ENCODE measurements at regions not wholly inside any gene's neighbourhood (a gene's known extent, or its start where the extent isn't known, plus 50 kb on each side); places are given as distances from the start of the nearest gene placed in this dataset.
"Not testable (repeated sequence)": the region's sequence is repeated elsewhere in the genome, so short reads cannot be mapped to it uniquely, and the experiment has no call there.

GRCh38 chr10:63795094-63795860 lies 274.1 kb downstream of the REEP3 start:
- no peak for DNase-seq

- no peak for DNase-seq
Observed at GRCh38 chr10:63798599-63799498, 277.6 kb downstream of the REEP3 start.

- DNase-seq = no peak
Observed at GRCh38 chr10:63799521-63800300, 278.5 kb downstream of the REEP3 start.

GRCh38 chr10:63801166-63801565 lies 280.0 kb downstream of the REEP3 start:
- DNase-seq = no peak

- DNase-seq = no peak
Observed at GRCh38 chr10:63806330-63806729, 285.1 kb downstream of the REEP3 start.

GRCh38 chr10:63812501-63812900 lies 291.3 kb downstream of the REEP3 start:
- no peak for DNase-seq

- no peak for DNase-seq
Observed at GRCh38 chr10:63819753-63820329, 298.6 kb downstream of the REEP3 start.

GRCh38 chr10:63822496-63822895 lies 301.3 kb downstream of the REEP3 start:
- DNase-seq = no peak

GRCh38 chr10:63825111-63825510 lies 303.9 kb downstream of the REEP3 start:
- DNase-seq = no peak

GRCh38 chr10:63825766-63826165 lies 304.6 kb downstream of the REEP3 start:
- DNase-seq = no peak

GRCh38 chr10:63827018-63827417 lies 305.8 kb downstream of the REEP3 start:
- DNase-seq = not testable (repeated sequence)

GRCh38 chr10:63829020-63829419 lies 307.8 kb downstream of the REEP3 start:
- no peak for DNase-seq

GRCh38 chr10:63829573-63830149 lies 308.5 kb downstream of the REEP3 start:
- no peak for DNase-seq

GRCh38 chr10:63832686-63833085 lies 311.5 kb downstream of the REEP3 start:
- DNase-seq = no peak

- no peak for DNase-seq
Observed at GRCh38 chr10:63833411-63834060, 312.3 kb downstream of the REEP3 start.

GRCh38 chr10:63836666-63837442 lies 315.7 kb downstream of the REEP3 start:
- no peak for DNase-seq

- DNase-seq = no peak
Observed at GRCh38 chr10:63841761-63842160, 320.6 kb downstream of the REEP3 start.

- no peak for DNase-seq
Observed at GRCh38 chr10:63843107-63843506, 321.9 kb downstream of the REEP3 start.

- not testable (repeated sequence) for DNase-seq
Observed at GRCh38 chr10:63848871-63849270, 327.7 kb downstream of the REEP3 start.

GRCh38 chr10:63862860-63863259 lies 341.7 kb downstream of the REEP3 start:
- DNase-seq = no peak

GRCh38 chr10:63865210-63865609 lies 344.0 kb downstream of the REEP3 start:
- no peak for DNase-seq

All from GDM1 (cell line).